Fibroblast of upper back skin (primary cell): ENCODE measurements at regions not wholly inside any gene's neighbourhood (a gene's known extent, or its start where the extent isn't known, plus 50 kb on each side); places are given as distances from the start of the nearest gene placed in this dataset.
"Not testable (repeated sequence)": the region's sequence is repeated elsewhere in the genome, so short reads cannot be mapped to it uniquely, and the experiment has no call there.

Source experiments
- DNase-seq: peaks from one replicate; pipeline ENCODE4 v3.0.0-alpha.2; 2013

GRCh38 chr11:25628030-25628429 is 703.9 kb upstream of the ANO3 start:
- no peak for DNase-seq

GRCh38 chr11:25633230-25633629 is 698.7 kb upstream of the ANO3 start:
- DNase-seq = no peak

GRCh38 chr11:25649220-25649619 is 682.7 kb upstream of the ANO3 start:
- DNase-seq = not testable (repeated sequence)

- no peak for DNase-seq
Measured at GRCh38 chr11:25650319-25650718, 681.6 kb upstream of the ANO3 start.

- DNase-seq = no peak
Measured at GRCh38 chr11:25655636-25656035, 676.3 kb upstream of the ANO3 start.

- no peak for DNase-seq
Measured at GRCh38 chr11:25658916-25659315, 673.0 kb upstream of the ANO3 start.

GRCh38 chr11:25659706-25660105 is 672.2 kb upstream of the ANO3 start:
- DNase-seq = no peak

- no peak for DNase-seq
Measured at GRCh38 chr11:25667871-25668270, 664.1 kb upstream of the ANO3 start.

- DNase-seq = no peak
Measured at GRCh38 chr11:25691959-25692358, 640.0 kb upstream of the ANO3 start.

GRCh38 chr11:25702417-25702816 is 629.5 kb upstream of the ANO3 start:
- no peak for DNase-seq

GRCh38 chr11:25710975-25711374 is 621.0 kb upstream of the ANO3 start:
- DNase-seq = peak; percentile 10

GRCh38 chr11:25727944-25728343 is 604.0 kb upstream of the ANO3 start:
- no peak for DNase-seq

GRCh38 chr11:25730230-25730629 is 601.7 kb upstream of the ANO3 start:
- DNase-seq = no peak

GRCh38 chr11:25733777-25734176 is 598.2 kb upstream of the ANO3 start:
- peak; percentile 8 for DNase-seq

GRCh38 chr11:25734591-25735211 is 597.2 kb upstream of the ANO3 start:
- peak; percentile 46 for DNase-seq

GRCh38 chr11:25737071-25737675 is 594.8 kb upstream of the ANO3 start:
- DNase-seq = no peak

- DNase-seq = no peak
Measured at GRCh38 chr11:25741886-25742285, 590.0 kb upstream of the ANO3 start.

- no peak for DNase-seq
Measured at GRCh38 chr11:25742800-25743199, 589.1 kb upstream of the ANO3 start.

GRCh38 chr11:25755381-25755780 is 576.5 kb upstream of the ANO3 start:
- no peak for DNase-seq

GRCh38 chr11:25755918-25756584 is 575.9 kb upstream of the ANO3 start:
- DNase-seq = no peak

GRCh38 chr11:25758145-25758661 is 573.7 kb upstream of the ANO3 start:
- DNase-seq = peak; percentile 11

- no peak for DNase-seq
Measured at GRCh38 chr11:25766332-25767015, 565.5 kb upstream of the ANO3 start.

- peak; percentile 19 for DNase-seq
Measured at GRCh38 chr11:25769287-25769686, 562.6 kb upstream of the ANO3 start.

GRCh38 chr11:25771605-25772004 is 560.3 kb upstream of the ANO3 start:
- no peak for DNase-seq
